HFFc6 (cell line): ENCODE measurements at regions not wholly inside any gene's neighbourhood (a gene's known extent, or its start where the extent isn't known, plus 50 kb on each side); places are given as distances from the start of the nearest gene placed in this dataset.

ENCODE experiments used
- DNase-seq: peaks from one replicate; pipeline ENCODE4 v3.0.0-alpha.2; 2018
- H3K27ac Mint-ChIP-seq: 2 replicates; pipeline ENCODE4 v1.8.0; 2020; ENCODE audit warnings: mild to moderate bottlenecking, mixed read lengths
- H3K27me3 Mint-ChIP-seq: 2 replicates; pipeline ENCODE4 v1.8.0; 2021; ENCODE audit warnings: mild to moderate bottlenecking, moderate library complexity, mixed read lengths; ENCODE audit not compliant: insufficient read depth
- H3K36me3 Mint-ChIP-seq: 2 replicates; pipeline ENCODE4 v1.8.0; 2021; ENCODE audit warnings: low read depth, mixed read lengths
- H3K4me1 Mint-ChIP-seq: 2 replicates; pipeline ENCODE4 v1.8.0; 2020; ENCODE audit warnings: low read depth, mixed read lengths
- H3K4me3 Mint-ChIP-seq: 2 replicates; pipeline ENCODE4 v1.8.0; 2020; ENCODE audit warnings: mild to moderate bottlenecking, moderate library complexity, mixed read lengths
- H3K9me3 Mint-ChIP-seq: 2 replicates; pipeline ENCODE4 v1.8.0; 2020; ENCODE audit warnings: mild to moderate bottlenecking, mixed read lengths
- CTCF ChIP-seq: fragments of 200-600 bp; sonication (generic); IDR thresholded peaks from 2 replicates; pipeline ENCODE4 v1.5.0; 2021; ENCODE audit warnings: antibody characterized with exemption, mild to moderate bottlenecking

- H3K4me3 Mint-ChIP-seq = no peak overlapping the region
- no peak overlapping the region for H3K27ac Mint-ChIP-seq
- H3K27me3 Mint-ChIP-seq = no peaks in the 10 kb centered on the region; the same call in 1 of the 2 replicates
- no peak for DNase-seq
- no peak for TF ChIP-seq CTCF
- H3K4me1 Mint-ChIP-seq = no peaks in the 10 kb centered on the region
- peaks cover 44% of the 10 kb centered on the region for H3K9me3 Mint-ChIP-seq
- 0 out of 2 replicates have a peak, but pooled peaks cover 4% of the 10 kb centered on the region for H3K36me3 Mint-ChIP-seq
Measured at GRCh38 chr11:133713406-133713805, 131.9 kb downstream of the SPATA19 start.

- H3K36me3 Mint-ChIP-seq = 0 out of 2 replicates have a peak, but pooled peaks cover 4% of the 10 kb centered on the region
- H3K9me3 Mint-ChIP-seq = peaks cover 40% of the 10 kb centered on the region
- no peak overlapping the region for H3K4me3 Mint-ChIP-seq
- H3K27me3 Mint-ChIP-seq = no peaks in the 10 kb centered on the region; the same call in 1 of the 2 replicates
- no peak for DNase-seq
- H3K27ac Mint-ChIP-seq = no peak overlapping the region
- no peak for TF ChIP-seq CTCF
- H3K4me1 Mint-ChIP-seq = no peaks in the 10 kb centered on the region
Measured at GRCh38 chr11:133712051-133712560, 133.2 kb downstream of the SPATA19 start.

GRCh38 chr11:133711545-133711944, 133.8 kb downstream of the SPATA19 start:
- Mint-ChIP-seq H3K36me3 (0 out of 2 replicates have a peak, but pooled peaks cover 4% of the 10 kb centered on the region), H3K27ac (no peak overlapping the region), H3K4me1 (no peaks in the 10 kb centered on the region), H3K9me3 (peaks cover 34% of the 10 kb centered on the region), H3K4me3 (no peak overlapping the region), H3K27me3 (no peaks in the 10 kb centered on the region; the same call in 1 of the 2 replicates)
- TF ChIP-seq CTCF = no peak
- no peak for DNase-seq

- no peak for DNase-seq
- no peak for TF ChIP-seq CTCF
- 0 out of 2 replicates have a peak, but pooled peaks cover 4% of the 10 kb centered on the region for H3K36me3 Mint-ChIP-seq
- no peaks in the 10 kb centered on the region for H3K4me1 Mint-ChIP-seq
- H3K27ac Mint-ChIP-seq = no peak overlapping the region
- H3K4me3 Mint-ChIP-seq = no peak overlapping the region
- H3K27me3 Mint-ChIP-seq = no peaks in the 10 kb centered on the region; the same call in 1 of the 2 replicates
- peaks cover 34% of the 10 kb centered on the region for H3K9me3 Mint-ChIP-seq
Measured at GRCh38 chr11:133710681-133711240, 134.6 kb downstream of the SPATA19 start.

- H3K27me3 Mint-ChIP-seq = no peaks in the 10 kb centered on the region; the same call in 1 of the 2 replicates
- no peak overlapping the region for H3K4me3 Mint-ChIP-seq
- 0 out of 2 replicates have a peak, but pooled peaks cover 4% of the 10 kb centered on the region for H3K36me3 Mint-ChIP-seq
- no peak for DNase-seq
- H3K4me1 Mint-ChIP-seq = no peaks in the 10 kb centered on the region
- TF ChIP-seq CTCF = no peak
- no peak overlapping the region for H3K27ac Mint-ChIP-seq
- H3K9me3 Mint-ChIP-seq = peaks cover 34% of the 10 kb centered on the region
Measured at GRCh38 chr11:133710241-133710640, 135.1 kb downstream of the SPATA19 start.
